ENCODE measurements at regions not wholly inside any gene's neighbourhood (a gene's known extent, or its start where the extent isn't known, plus 50 kb on each side); places are given as distances from the start of the nearest gene placed in this dataset.

DNA sequence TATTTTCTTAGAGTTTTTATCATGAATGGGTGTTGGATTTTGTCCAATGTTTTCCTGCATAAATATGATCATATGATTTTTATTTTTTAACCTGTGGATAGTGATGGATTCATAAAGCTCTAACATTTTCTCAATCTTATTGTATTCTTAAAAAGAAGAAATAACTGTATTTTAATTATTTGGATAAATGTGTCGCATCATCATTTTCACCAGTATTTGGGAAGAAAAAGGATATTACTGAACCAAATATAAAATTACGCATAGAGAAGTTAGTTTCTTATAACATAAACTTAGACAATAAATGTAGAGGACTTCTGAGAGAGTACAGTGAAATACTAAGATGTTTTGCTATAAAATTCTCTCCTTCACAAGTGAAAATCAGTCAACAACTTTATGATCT, 126.0 kb upstream of the CHST9 start:
- TF ChIP-seq, protein P1, sequence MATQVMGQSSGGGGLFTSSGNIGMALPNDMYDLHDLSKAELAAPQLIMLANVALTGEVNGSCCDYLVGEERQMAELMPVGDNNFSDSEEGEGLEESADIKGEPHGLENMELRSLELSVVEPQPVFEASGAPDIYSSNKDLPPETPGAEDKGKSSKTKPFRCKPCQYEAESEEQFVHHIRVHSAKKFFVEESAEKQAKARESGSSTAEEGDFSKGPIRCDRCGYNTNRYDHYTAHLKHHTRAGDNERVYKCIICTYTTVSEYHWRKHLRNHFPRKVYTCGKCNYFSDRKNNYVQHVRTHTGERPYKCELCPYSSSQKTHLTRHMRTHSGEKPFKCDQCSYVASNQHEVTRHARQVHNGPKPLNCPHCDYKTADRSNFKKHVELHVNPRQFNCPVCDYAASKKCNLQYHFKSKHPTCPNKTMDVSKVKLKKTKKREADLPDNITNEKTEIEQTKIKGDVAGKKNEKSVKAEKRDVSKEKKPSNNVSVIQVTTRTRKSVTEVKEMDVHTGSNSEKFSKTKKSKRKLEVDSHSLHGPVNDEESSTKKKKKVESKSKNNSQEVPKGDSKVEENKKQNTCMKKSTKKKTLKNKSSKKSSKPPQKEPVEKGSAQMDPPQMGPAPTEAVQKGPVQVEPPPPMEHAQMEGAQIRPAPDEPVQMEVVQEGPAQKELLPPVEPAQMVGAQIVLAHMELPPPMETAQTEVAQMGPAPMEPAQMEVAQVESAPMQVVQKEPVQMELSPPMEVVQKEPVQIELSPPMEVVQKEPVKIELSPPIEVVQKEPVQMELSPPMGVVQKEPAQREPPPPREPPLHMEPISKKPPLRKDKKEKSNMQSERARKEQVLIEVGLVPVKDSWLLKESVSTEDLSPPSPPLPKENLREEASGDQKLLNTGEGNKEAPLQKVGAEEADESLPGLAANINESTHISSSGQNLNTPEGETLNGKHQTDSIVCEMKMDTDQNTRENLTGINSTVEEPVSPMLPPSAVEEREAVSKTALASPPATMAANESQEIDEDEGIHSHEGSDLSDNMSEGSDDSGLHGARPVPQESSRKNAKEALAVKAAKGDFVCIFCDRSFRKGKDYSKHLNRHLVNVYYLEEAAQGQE (IDR thresholded peaks at IDR 0.05; ENCODE audit: insufficient replicate concordance, low read depth) = no peak
- TF ChIP-seq, protein P2, sequence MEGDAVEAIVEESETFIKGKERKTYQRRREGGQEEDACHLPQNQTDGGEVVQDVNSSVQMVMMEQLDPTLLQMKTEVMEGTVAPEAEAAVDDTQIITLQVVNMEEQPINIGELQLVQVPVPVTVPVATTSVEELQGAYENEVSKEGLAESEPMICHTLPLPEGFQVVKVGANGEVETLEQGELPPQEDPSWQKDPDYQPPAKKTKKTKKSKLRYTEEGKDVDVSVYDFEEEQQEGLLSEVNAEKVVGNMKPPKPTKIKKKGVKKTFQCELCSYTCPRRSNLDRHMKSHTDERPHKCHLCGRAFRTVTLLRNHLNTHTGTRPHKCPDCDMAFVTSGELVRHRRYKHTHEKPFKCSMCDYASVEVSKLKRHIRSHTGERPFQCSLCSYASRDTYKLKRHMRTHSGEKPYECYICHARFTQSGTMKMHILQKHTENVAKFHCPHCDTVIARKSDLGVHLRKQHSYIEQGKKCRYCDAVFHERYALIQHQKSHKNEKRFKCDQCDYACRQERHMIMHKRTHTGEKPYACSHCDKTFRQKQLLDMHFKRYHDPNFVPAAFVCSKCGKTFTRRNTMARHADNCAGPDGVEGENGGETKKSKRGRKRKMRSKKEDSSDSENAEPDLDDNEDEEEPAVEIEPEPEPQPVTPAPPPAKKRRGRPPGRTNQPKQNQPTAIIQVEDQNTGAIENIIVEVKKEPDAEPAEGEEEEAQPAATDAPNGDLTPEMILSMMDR (IDR thresholded peaks at IDR 0.05; ENCODE audit: insufficient read depth, low read length) = no peak
- TF ChIP-seq SPI1 (IDR thresholded peaks at IDR 0.05; ENCODE audit: borderline replicate concordance, low read depth) (no peak), POLR2AphosphoS5 (IDR thresholded peaks at IDR 0.05; ENCODE audit: low read depth) (no peak)

All from HL-60 (cell line).